ENCODE measurements at regions not wholly inside any gene's neighbourhood (a gene's known extent, or its start where the extent isn't known, plus 50 kb on each side); places are given as distances from the start of the nearest gene placed in this dataset.

GRCh38 chr1:87268111-87268510, 60.6 kb upstream of the LMO4 start:
- Histone ChIP-seq H2AFZ (ENCODE audit: low read length, unreplicated experiment) (no peak overlapping the region), H3K27ac (ENCODE audit: low read depth, low read length) (no peak overlapping the region), H3K4me1 (ENCODE audit: control insufficient read depth, insufficient read depth, low read length, unreplicated experiment) (no peaks in the 10 kb centered on the region), H3K27me3 (ENCODE audit: insufficient read depth, low read length) (peaks cover 44% of the 10 kb centered on the region), H3K4me3 (ENCODE audit: low read depth, low read length) (no peak overlapping the region), H3K36me3 (ENCODE audit: insufficient read depth, low read length) (no peaks in the 10 kb centered on the region), H3K79me2 (ENCODE audit: control insufficient read depth, insufficient read depth, low read length, unreplicated experiment) (no peaks in the 10 kb centered on the region)

GRCh38 chr1:87269921-87270320, 58.8 kb upstream of the LMO4 start:
- H3K79me2 ChIP-seq (ENCODE audit: control insufficient read depth, insufficient read depth, low read length, unreplicated experiment) = no peaks in the 10 kb centered on the region

GRCh38 chr1:87273291-87273690, 55.4 kb upstream of the LMO4 start:
- Histone ChIP-seq H2AFZ (ENCODE audit: low read length, unreplicated experiment) (no peak overlapping the region), H3K79me2 (ENCODE audit: control insufficient read depth, insufficient read depth, low read length, unreplicated experiment) (no peaks in the 10 kb centered on the region), H3K4me3 (ENCODE audit: low read depth, low read length) (no peak overlapping the region), H3K27me3 (ENCODE audit: insufficient read depth, low read length) (peaks cover 10% of the 10 kb centered on the region; the same call in 1 of the 2 replicates), H3K27ac (ENCODE audit: low read depth, low read length) (no peak overlapping the region), H3K36me3 (ENCODE audit: insufficient read depth, low read length) (no peaks in the 10 kb centered on the region), H3K4me1 (ENCODE audit: control insufficient read depth, insufficient read depth, low read length, unreplicated experiment) (no peaks in the 10 kb centered on the region)

More at GRCh38 chr1:87269921-87270320, 58.8 kb upstream of the LMO4 start:
- no peak overlapping the region for H2AFZ ChIP-seq (ENCODE audit: low read length, unreplicated experiment)
- H3K4me1 ChIP-seq (ENCODE audit: control insufficient read depth, insufficient read depth, low read length, unreplicated experiment) = no peaks in the 10 kb centered on the region
- no peak overlapping the region for H3K27ac ChIP-seq (ENCODE audit: low read depth, low read length)
- H3K36me3 ChIP-seq (ENCODE audit: insufficient read depth, low read length) = no peaks in the 10 kb centered on the region
- no peak overlapping the region for H3K4me3 ChIP-seq (ENCODE audit: low read depth, low read length)
- peaks cover 26% of the 10 kb centered on the region for H3K27me3 ChIP-seq (ENCODE audit: insufficient read depth, low read length)

- H3K27me3 ChIP-seq (ENCODE audit: insufficient read depth, low read length) = peaks cover 4% of the 10 kb centered on the region; the same call in 1 of the 2 replicates
- H3K36me3 ChIP-seq (ENCODE audit: insufficient read depth, low read length) = no peaks in the 10 kb centered on the region
- no peak overlapping the region for H3K27ac ChIP-seq (ENCODE audit: low read depth, low read length)
- no peak overlapping the region for H3K4me3 ChIP-seq (ENCODE audit: low read depth, low read length)
- H3K4me1 ChIP-seq (ENCODE audit: control insufficient read depth, insufficient read depth, low read length, unreplicated experiment) = peaks cover 10% of the 10 kb centered on the region
- no peak overlapping the region for H2AFZ ChIP-seq (ENCODE audit: low read length, unreplicated experiment)
- H3K79me2 ChIP-seq (ENCODE audit: control insufficient read depth, insufficient read depth, low read length, unreplicated experiment) = no peaks in the 10 kb centered on the region
Measured at GRCh38 chr1:87274851-87275250, 53.8 kb upstream of the LMO4 start.

- H3K36me3 ChIP-seq (ENCODE audit: insufficient read depth, low read length) = no peaks in the 10 kb centered on the region
- peak overlapping the region; percentile 21; the same call in 1 of the 2 replicates for H3K27ac ChIP-seq (ENCODE audit: low read depth, low read length)
- no peak overlapping the region for H2AFZ ChIP-seq (ENCODE audit: low read length, unreplicated experiment)
- no peak overlapping the region for H3K4me3 ChIP-seq (ENCODE audit: low read depth, low read length)
- peaks cover 10% of the 10 kb centered on the region for H3K4me1 ChIP-seq (ENCODE audit: control insufficient read depth, insufficient read depth, low read length, unreplicated experiment)
- H3K79me2 ChIP-seq (ENCODE audit: control insufficient read depth, insufficient read depth, low read length, unreplicated experiment) = no peaks in the 10 kb centered on the region
- H3K27me3 ChIP-seq (ENCODE audit: insufficient read depth, low read length) = no peaks in the 10 kb centered on the region
Measured at GRCh38 chr1:87278825-87279535, 49.7 kb upstream of the LMO4 start.

All from ACC112 (cell line).